SK-N-SH (cell line): ENCODE measurements at regions not wholly inside any gene's neighbourhood (a gene's known extent, or its start where the extent isn't known, plus 50 kb on each side); places are given as distances from the start of the nearest gene placed in this dataset.
"Not testable (repeated sequence)": the region's sequence is repeated elsewhere in the genome, so short reads cannot be mapped to it uniquely, and the experiment has no call there.

Experiments used
- CTCF ChIA-PET: fragments of 300-600, 350-600 bp; formaldehyde crosslinking; extraction: SDS; loops from one replicate; lab custom pipeline; 2021; lab: Yijun Ruan, JAX
- POLR2A ChIA-PET: fragments of 350-600 bp; sonication (Branson Sonifier 250); formaldehyde crosslinking; extraction: SDS; loops from one replicate; lab custom pipeline; 2020; ENCODE audit warnings: antibody characterized with exemption, inconsistent platforms; lab: Yijun Ruan, JAX
- DNase-seq: peaks from one replicate; pipeline ENCODE4 v3.0.0; 2012
- H2AFZ ChIP-seq: fragments of 200-600 bp; sonication (generic); 2 replicates; pipeline ENCODE4 v1.8.1; 2016; ENCODE audit warnings: antibody characterized with exemption, mild to moderate bottlenecking, low read depth
- H3F3A ChIP-seq: fragments of 200-600 bp; sonication (generic); replicated peaks from 2 replicates; pipeline ENCODE3; 2016; ENCODE audit warnings: antibody characterized with exemption, mild to moderate bottlenecking; ENCODE audit not compliant: insufficient read depth
- H3K27ac ChIP-seq, 2 experiments: fragments of 200-500 bp in 1 of 2; fragments of 200-600 bp in 1 of 2; sonication (Bioruptor generic) in 1 of 2; sonication (generic), shearing (Covaris generic) in 1 of 2; 2 replicates each; pipeline versions ENCODE4 v1.5.1 to v1.6.1; 2014 to 2016; ENCODE audit warnings: low read depth in 2 of 2, inconsistent platforms in 1 of 2, low read length in 1 of 2, mild to moderate bottlenecking in 1 of 2, mixed read lengths in 1 of 2
- H3K27me3 ChIP-seq: fragments of 200-600 bp; sonication (generic), shearing (Covaris generic); 2 replicates; pipeline ENCODE4 v1.6.1; 2016; ENCODE audit warnings: mixed run types; ENCODE audit not compliant: insufficient read depth
- H3K36me3 ChIP-seq, 2 experiments: fragments of 200-500 bp in 1 of 2; fragments of 200-600 bp in 1 of 2; sonication (Bioruptor generic) in 1 of 2; sonication (generic) in 1 of 2; replicated peaks in 1 of 2; 2 replicates each; pipeline versions ENCODE3 to v1.5.1; 2014 to 2016; ENCODE audit warnings: low read length in 1 of 2, mild to moderate bottlenecking in 1 of 2; ENCODE audit not compliant: insufficient read depth in 2 of 2, control insufficient read depth in 1 of 2
- H3K4me1 ChIP-seq, 2 experiments: fragments of 200-500 bp in 1 of 2; fragments of 200-600 bp in 1 of 2; sonication (Bioruptor generic) in 1 of 2; sonication (generic), shearing (Covaris generic) in 1 of 2; 2 replicates each; pipeline versions ENCODE4 v1.5.1 to v1.6.1; 2014 to 2016; ENCODE audit warnings: low read depth in 1 of 2, low read length in 1 of 2, mixed run types in 1 of 2; ENCODE audit not compliant: insufficient read depth in 2 of 2, control insufficient read depth in 1 of 2
- H3K4me2 ChIP-seq: fragments of 200-600 bp; sonication (generic), shearing (Covaris generic); 2 replicates; pipeline ENCODE4 v1.6.1; 2017; ENCODE audit warnings: mixed run types
- H3K4me3 ChIP-seq, 2 experiments: fragments of 200-500 bp in 1 of 2; fragments of 200-600 bp in 1 of 2; sonication (Bioruptor generic) in 1 of 2; sonication (generic), shearing (Covaris generic) in 1 of 2; 2 replicates each; pipeline versions ENCODE4 v1.5.1 to v1.8.1; 2014 to 2016; ENCODE audit warnings: low read depth in 2 of 2, inconsistent platforms in 1 of 2, low read length in 1 of 2, mild to moderate bottlenecking in 1 of 2, mixed read lengths in 1 of 2, moderate library complexity in 1 of 2
- H3K79me2 ChIP-seq: fragments of 200-600 bp; sonication (generic); 2 replicates; pipeline ENCODE4 v1.8.1; 2017; ENCODE audit warnings: mild to moderate bottlenecking; ENCODE audit not compliant: insufficient read depth
- H3K9ac ChIP-seq: fragments of 200-600 bp; sonication (generic); 2 replicates; pipeline ENCODE4 v1.6.1; 2017; ENCODE audit warnings: mixed run types
- H3K9me2 ChIP-seq: fragments of 200-600 bp; sonication (generic); 2 replicates; pipeline ENCODE4 v1.6.1; 2017; ENCODE audit warnings: mixed run types
- H3K9me3 ChIP-seq: fragments of 200-600 bp; sonication (generic); 2 replicates; pipeline ENCODE4 v1.6.1; 2017; ENCODE audit warnings: mixed run types, mild to moderate bottlenecking, moderate library complexity
- H4K20me1 ChIP-seq: fragments of 200-600 bp; sonication (generic); 2 replicates; pipeline ENCODE4 v1.6.1; 2017; ENCODE audit warnings: mild to moderate bottlenecking, mixed run types; ENCODE audit not compliant: insufficient read depth
- CHD2 ChIP-seq: fragments of 150-350 bp; IDR thresholded peaks from 2 replicates; pipeline ENCODE4 v1.6.1; 2018; ENCODE audit warnings: low read length; ENCODE audit not compliant: partially characterized antibody
- ELF1 ChIP-seq: IDR thresholded peaks from 2 replicates; pipeline ENCODE4 v1.4.0; 2012
- RAD21 ChIP-seq: IDR thresholded peaks from 2 replicates; pipeline ENCODE4 v1.6.1; 2012; ENCODE audit warnings: mild to moderate bottlenecking, low read length
- RFX5 ChIP-seq: IDR thresholded peaks from 2 replicates; pipeline ENCODE4 v1.6.1; 2012; ENCODE audit warnings: mild to moderate bottlenecking, improper control_type of control experiment, low read length
- SIN3A ChIP-seq: IDR thresholded peaks from 2 replicates; pipeline ENCODE4 v1.6.1; 2012; ENCODE audit warnings: low read depth, mild to moderate bottlenecking, low read length, moderate library complexity, borderline replicate concordance
- SMC3 ChIP-seq: IDR thresholded peaks from 2 replicates; pipeline ENCODE4 v1.6.1; 2012; ENCODE audit warnings: low read depth, low read length, improper control_type of control experiment
- WGBS: methylation state at CpG from one replicate; pipeline ENCODE4 v1.1.6; 2017; ENCODE audit warnings: low lambda C conversion rate; 5-methylcytosine and 5-hydroxymethylcytosine counted together
- TF ChIP-seq, protein P1 (sequence below): IDR thresholded peaks from 2 replicates; pipeline ENCODE4 v1.4.0; 2012; ENCODE audit warnings: low read depth, borderline replicate concordance
- TF ChIP-seq, protein P2 (sequence below): IDR thresholded peaks from 2 replicates; pipeline ENCODE4 v1.6.1; 2012; ENCODE audit warnings: mild to moderate bottlenecking, low read depth, low read length, moderate library complexity
- TF ChIP-seq, protein P3 (sequence below): IDR thresholded peaks from 2 replicates; pipeline ENCODE4; 2012

DNA sequence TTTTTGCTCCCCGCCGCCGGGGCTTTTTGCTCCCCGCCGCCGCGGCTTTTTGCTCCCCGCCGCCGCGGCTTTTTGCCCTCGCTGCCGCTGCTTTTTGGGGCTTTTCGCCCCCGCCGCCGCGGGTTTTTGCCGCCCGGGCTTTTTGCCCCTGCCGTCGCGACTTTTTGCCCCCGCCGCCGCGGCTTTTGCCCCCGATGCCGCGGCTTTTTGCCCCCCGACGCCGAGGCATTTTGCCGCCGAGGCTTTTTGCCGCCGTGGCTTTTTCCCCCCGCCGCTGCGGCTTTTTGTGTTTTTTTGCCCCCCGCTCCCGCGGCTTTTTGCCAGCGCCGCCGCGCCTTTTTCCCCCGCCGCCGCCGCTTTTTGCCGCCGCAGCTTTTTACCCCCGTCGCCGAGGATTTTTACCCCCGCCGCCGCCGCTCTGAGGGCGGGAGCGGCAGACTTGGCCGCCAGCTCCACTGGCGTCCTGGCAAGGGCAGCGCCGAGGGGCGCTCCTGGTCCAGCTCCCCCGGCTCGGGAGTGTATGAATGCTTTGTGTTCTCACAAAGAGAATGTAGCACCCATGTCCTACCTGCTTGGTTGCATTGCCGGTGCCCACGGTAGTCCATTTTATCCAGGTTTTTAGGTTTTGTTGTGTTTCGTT, 151.7 kb downstream of the KCNJ18 start:
- no peak overlapping the region for H3K27ac ChIP-seq
- no peak overlapping the region for H3K4me3 ChIP-seq
- WGBS = 74% methylated on average over 72 of the region's 72 CpGs

DNA sequence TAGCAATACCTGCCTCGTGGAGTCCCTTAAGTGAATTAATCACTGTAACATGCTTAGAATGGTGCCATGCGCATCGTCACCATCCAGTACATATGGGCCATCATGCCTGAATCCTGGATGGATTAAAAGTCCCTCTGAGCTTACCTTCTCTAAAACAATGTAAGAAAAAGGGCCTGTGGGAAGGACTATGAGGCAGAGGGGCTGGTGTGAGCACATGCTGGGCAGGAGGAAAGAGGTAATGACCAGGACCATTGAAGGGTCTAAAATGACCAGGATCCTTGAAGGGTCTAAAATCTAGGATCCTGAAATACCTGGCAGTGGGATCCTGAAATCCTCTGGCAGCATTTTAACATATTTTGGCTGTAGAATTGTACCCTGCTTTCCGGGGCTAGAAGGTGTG, 156.2 kb downstream of the KCNJ18 start:
- POLR2A ChIA-PET, DNase-seq, H3K27ac ChIP-seq, H3K9me3 ChIP-seq, H3K4me3 ChIP-seq, H3K9me2 ChIP-seq, H3K4me2 ChIP-seq, H3K79me2 ChIP-seq, H3K27me3 ChIP-seq, H3F3A ChIP-seq, CTCF ChIA-PET, H3K9ac ChIP-seq, H4K20me1 ChIP-seq, H3K4me1 ChIP-seq, H2AFZ ChIP-seq, H3K36me3 ChIP-seq: not testable (repeated sequence)
- 16% methylated on average over 4 of the region's 4 CpGs for WGBS

More for the DNA sequence above, 151.7 kb downstream of the KCNJ18 start:
- Histone ChIP-seq H3K36me3 (no peaks in the 10 kb centered on the region), H3K4me1 (no peaks in the 10 kb centered on the region), H3K9ac (no peak overlapping the region), H3K9me2 (no peaks in the 10 kb centered on the region), H3K4me2 (no peak overlapping the region), H3K27me3 (no peaks in the 10 kb centered on the region), H3F3A (no peaks in the 10 kb centered on the region), H3K9me3 (no peaks in the 10 kb centered on the region), H3K79me2 (no peaks in the 10 kb centered on the region), H2AFZ (no peak overlapping the region), H4K20me1 (no peaks in the 10 kb centered on the region)
- ChIA-PET POLR2A (no interaction called here), CTCF (no interaction called here)
- TF ChIP-seq ELF1 (no peak), RAD21 (no peak), SIN3A (no peak), RFX5 (no peak), CHD2 (no peak), SMC3 (no peak)
- TF ChIP-seq, protein P1, sequence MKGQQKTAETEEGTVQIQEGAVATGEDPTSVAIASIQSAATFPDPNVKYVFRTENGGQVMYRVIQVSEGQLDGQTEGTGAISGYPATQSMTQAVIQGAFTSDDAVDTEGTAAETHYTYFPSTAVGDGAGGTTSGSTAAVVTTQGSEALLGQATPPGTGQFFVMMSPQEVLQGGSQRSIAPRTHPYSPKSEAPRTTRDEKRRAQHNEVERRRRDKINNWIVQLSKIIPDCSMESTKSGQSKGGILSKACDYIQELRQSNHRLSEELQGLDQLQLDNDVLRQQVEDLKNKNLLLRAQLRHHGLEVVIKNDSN = no peak
- TF ChIP-seq, protein P2, sequence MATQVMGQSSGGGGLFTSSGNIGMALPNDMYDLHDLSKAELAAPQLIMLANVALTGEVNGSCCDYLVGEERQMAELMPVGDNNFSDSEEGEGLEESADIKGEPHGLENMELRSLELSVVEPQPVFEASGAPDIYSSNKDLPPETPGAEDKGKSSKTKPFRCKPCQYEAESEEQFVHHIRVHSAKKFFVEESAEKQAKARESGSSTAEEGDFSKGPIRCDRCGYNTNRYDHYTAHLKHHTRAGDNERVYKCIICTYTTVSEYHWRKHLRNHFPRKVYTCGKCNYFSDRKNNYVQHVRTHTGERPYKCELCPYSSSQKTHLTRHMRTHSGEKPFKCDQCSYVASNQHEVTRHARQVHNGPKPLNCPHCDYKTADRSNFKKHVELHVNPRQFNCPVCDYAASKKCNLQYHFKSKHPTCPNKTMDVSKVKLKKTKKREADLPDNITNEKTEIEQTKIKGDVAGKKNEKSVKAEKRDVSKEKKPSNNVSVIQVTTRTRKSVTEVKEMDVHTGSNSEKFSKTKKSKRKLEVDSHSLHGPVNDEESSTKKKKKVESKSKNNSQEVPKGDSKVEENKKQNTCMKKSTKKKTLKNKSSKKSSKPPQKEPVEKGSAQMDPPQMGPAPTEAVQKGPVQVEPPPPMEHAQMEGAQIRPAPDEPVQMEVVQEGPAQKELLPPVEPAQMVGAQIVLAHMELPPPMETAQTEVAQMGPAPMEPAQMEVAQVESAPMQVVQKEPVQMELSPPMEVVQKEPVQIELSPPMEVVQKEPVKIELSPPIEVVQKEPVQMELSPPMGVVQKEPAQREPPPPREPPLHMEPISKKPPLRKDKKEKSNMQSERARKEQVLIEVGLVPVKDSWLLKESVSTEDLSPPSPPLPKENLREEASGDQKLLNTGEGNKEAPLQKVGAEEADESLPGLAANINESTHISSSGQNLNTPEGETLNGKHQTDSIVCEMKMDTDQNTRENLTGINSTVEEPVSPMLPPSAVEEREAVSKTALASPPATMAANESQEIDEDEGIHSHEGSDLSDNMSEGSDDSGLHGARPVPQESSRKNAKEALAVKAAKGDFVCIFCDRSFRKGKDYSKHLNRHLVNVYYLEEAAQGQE = no peak
- TF ChIP-seq, protein P3, sequence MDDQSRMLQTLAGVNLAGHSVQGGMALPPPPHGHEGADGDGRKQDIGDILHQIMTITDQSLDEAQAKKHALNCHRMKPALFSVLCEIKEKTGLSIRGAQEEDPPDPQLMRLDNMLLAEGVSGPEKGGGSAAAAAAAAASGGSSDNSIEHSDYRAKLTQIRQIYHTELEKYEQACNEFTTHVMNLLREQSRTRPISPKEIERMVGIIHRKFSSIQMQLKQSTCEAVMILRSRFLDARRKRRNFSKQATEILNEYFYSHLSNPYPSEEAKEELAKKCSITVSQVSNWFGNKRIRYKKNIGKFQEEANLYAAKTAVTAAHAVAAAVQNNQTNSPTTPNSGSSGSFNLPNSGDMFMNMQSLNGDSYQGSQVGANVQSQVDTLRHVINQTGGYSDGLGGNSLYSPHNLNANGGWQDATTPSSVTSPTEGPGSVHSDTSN = no peak
- no peak for DNase-seq

DNA sequence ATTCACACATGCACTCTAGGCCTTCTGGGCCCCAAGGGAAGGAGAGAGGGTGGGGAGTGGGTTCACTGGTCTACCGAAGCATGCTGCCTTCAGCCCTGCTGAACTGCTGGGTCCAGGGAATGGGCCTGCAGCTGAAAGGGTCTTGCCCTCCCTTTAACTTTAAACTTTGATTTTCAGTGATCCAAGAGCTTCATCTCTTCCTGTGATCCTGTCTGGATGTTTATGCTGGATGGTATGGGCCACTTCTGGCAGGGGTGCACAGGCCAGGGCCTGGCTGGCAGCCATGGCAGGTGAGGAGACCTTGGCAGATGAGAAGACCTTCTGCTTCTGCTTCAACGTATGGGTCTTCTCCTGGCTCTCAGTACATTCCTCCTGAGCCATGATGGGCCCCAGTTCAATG, 156.7 kb downstream of the KCNJ18 start:
- POLR2A ChIA-PET, H2AFZ ChIP-seq, H3K27ac ChIP-seq, H4K20me1 ChIP-seq, H3K9me3 ChIP-seq, H3F3A ChIP-seq, H3K4me3 ChIP-seq, CTCF ChIA-PET, H3K9me2 ChIP-seq, H3K79me2 ChIP-seq, H3K9ac ChIP-seq, H3K4me1 ChIP-seq, H3K27me3 ChIP-seq, H3K36me3 ChIP-seq, DNase-seq, H3K4me2 ChIP-seq: not testable (repeated sequence)
- 2% methylated on average over 2 of the region's 2 CpGs for WGBS

DNA sequence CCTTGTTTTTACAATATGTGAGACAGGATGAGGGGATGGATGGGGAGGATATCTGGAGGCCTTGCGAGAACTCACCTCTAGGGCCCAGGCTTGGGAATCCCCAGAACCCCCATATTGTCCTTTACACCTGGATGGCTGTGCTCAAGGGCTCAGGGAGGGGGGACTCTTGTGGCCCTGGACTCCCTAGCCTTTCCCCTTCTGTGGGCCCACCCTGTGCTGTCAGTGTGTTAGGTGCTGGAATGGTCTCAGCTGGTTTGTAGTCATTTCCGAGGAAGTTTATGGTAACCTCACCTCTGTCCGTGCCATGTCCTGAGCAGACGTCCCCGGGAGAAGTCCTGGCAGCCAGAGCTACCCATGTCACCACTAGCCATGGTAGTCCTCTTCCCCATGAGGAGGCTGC, 158.3 kb downstream of the KCNJ18 start:
- POLR2A ChIA-PET, H3K36me3 ChIP-seq, H4K20me1 ChIP-seq, H3K9ac ChIP-seq, H3K4me3 ChIP-seq, CTCF ChIA-PET, H3K79me2 ChIP-seq, H3K27ac ChIP-seq, H3K27me3 ChIP-seq, H2AFZ ChIP-seq, H3K4me1 ChIP-seq, DNase-seq, H3K9me3 ChIP-seq, H3K9me2 ChIP-seq, H3K4me2 ChIP-seq, H3F3A ChIP-seq: not testable (repeated sequence)
- WGBS = 12% methylated on average over 5 of the region's 5 CpGs
